Activated CD4-positive, alpha-beta T cell treated with anti-CD3 and anti-CD28 coated beads, Interleukin-2, amount 10 ng/mL, durations not matched to agents 7 days and 5 days (primary cell): ENCODE measurements at regions not wholly inside any gene's neighbourhood (a gene's known extent, or its start where the extent isn't known, plus 50 kb on each side); places are given as distances from the start of the nearest gene placed in this dataset.
"Not testable (repeated sequence)": the region's sequence is repeated elsewhere in the genome, so short reads cannot be mapped to it uniquely, and the experiment has no call there.

Experiments used
- CTCF ChIA-PET: fragments of 350-600 bp; sonication (Branson Sonifier 250); formaldehyde crosslinking; loops from one replicate; lab custom pipeline; 2021; ENCODE audit warnings: antibody characterized with exemption; lab: Charles Lee
- POLR2A ChIA-PET: fragments of 350-600 bp; sonication (Branson Sonifier 250); formaldehyde crosslinking; loops from one replicate; lab custom pipeline; 2021; ENCODE audit warnings: antibody characterized with exemption; lab: Charles Lee
- DNase-seq: peaks from one replicate; pipeline ENCODE4 v3.0.0-alpha.2; 2020
- H3K27ac Mint-ChIP-seq: one replicate; pipeline ENCODE4 v1.8.0; 2021; ENCODE audit warnings: mild to moderate bottlenecking, moderate library complexity, mixed read lengths
- H3K27me3 Mint-ChIP-seq: one replicate; pipeline ENCODE4 v1.8.0; 2021; ENCODE audit warnings: mixed read lengths
- H3K36me3 Mint-ChIP-seq: one replicate; pipeline ENCODE4 v1.8.0; 2021; ENCODE audit warnings: low read depth, mixed read lengths
- H3K4me1 Mint-ChIP-seq: one replicate; pipeline ENCODE4 v1.8.0; 2021; ENCODE audit warnings: mixed read lengths
- H3K4me3 Mint-ChIP-seq: one replicate; pipeline ENCODE4 v1.8.0; 2021; ENCODE audit warnings: mild to moderate bottlenecking, moderate library complexity, mixed read lengths
- H3K9me3 Mint-ChIP-seq: one replicate; pipeline ENCODE4 v1.8.0; 2021; ENCODE audit warnings: mixed read lengths

- H3K27ac Mint-ChIP-seq, result no peak overlapping the region
- no peak for DNase-seq
- no peaks in the 10 kb centered on the region for H3K36me3 Mint-ChIP-seq
- H3K4me1 Mint-ChIP-seq, result no peaks in the 10 kb centered on the region
- H3K9me3 Mint-ChIP-seq, result peaks cover 10% of the 10 kb centered on the region
- H3K4me3 Mint-ChIP-seq, result no peak overlapping the region
- ChIA-PET CTCF (no interaction called here), POLR2A (no interaction called here)
- H3K27me3 Mint-ChIP-seq, result no peaks in the 10 kb centered on the region
Measured at GRCh38 chr10:125259651-125260050, 99.3 kb upstream of the CTBP2 start.

GRCh38 chr10:125258676-125259075 is 98.3 kb upstream of the CTBP2 start:
- DNase-seq, result no peak
- Mint-ChIP-seq H3K36me3 (no peaks in the 10 kb centered on the region), H3K27me3 (no peaks in the 10 kb centered on the region), H3K27ac (no peak overlapping the region), H3K9me3 (peaks cover 10% of the 10 kb centered on the region), H3K4me3 (no peak overlapping the region), H3K4me1 (no peaks in the 10 kb centered on the region)
- ChIA-PET POLR2A (no interaction called here), CTCF (no interaction called here)

- no peak overlapping the region for H3K27ac Mint-ChIP-seq
- no peak overlapping the region for H3K4me3 Mint-ChIP-seq
- ChIA-PET CTCF (no interaction called here), POLR2A (no interaction called here)
- H3K27me3 Mint-ChIP-seq, result no peaks in the 10 kb centered on the region
- H3K4me1 Mint-ChIP-seq, result no peaks in the 10 kb centered on the region
- no peak for DNase-seq
- H3K36me3 Mint-ChIP-seq, result no peaks in the 10 kb centered on the region
- H3K9me3 Mint-ChIP-seq, result peaks cover 10% of the 10 kb centered on the region
Measured at GRCh38 chr10:125257521-125258108, 97.3 kb upstream of the CTBP2 start.

GRCh38 chr10:125256026-125256425 is 95.7 kb upstream of the CTBP2 start:
- CTCF ChIA-PET, result no interaction called here

GRCh38 chr10:125252937-125253336 is 92.6 kb upstream of the CTBP2 start:
- no peak overlapping the region for H3K4me3 Mint-ChIP-seq
- H3K36me3 Mint-ChIP-seq, result no peaks in the 10 kb centered on the region
- CTCF ChIA-PET, result no interaction called here

More at GRCh38 chr10:125256026-125256425, 95.7 kb upstream of the CTBP2 start:
- H3K4me3 Mint-ChIP-seq, result no peak overlapping the region
- POLR2A ChIA-PET, result no interaction called here
- H3K27ac Mint-ChIP-seq, result no peak overlapping the region
- H3K36me3 Mint-ChIP-seq, result no peaks in the 10 kb centered on the region
- no peaks in the 10 kb centered on the region for H3K27me3 Mint-ChIP-seq
- DNase-seq, result no peak
- peaks cover 17% of the 10 kb centered on the region for H3K9me3 Mint-ChIP-seq
- no peaks in the 10 kb centered on the region for H3K4me1 Mint-ChIP-seq

GRCh38 chr10:125250834-125251233 is 90.5 kb upstream of the CTBP2 start:
- H3K4me1 Mint-ChIP-seq, CTCF ChIA-PET, DNase-seq, H3K27ac Mint-ChIP-seq, H3K27me3 Mint-ChIP-seq, H3K36me3 Mint-ChIP-seq, POLR2A ChIA-PET, H3K4me3 Mint-ChIP-seq: not testable (repeated sequence)
- peaks cover 10% of the 10 kb centered on the region for H3K9me3 Mint-ChIP-seq

More at GRCh38 chr10:125252937-125253336, 92.6 kb upstream of the CTBP2 start:
- H3K27me3 Mint-ChIP-seq, result no peaks in the 10 kb centered on the region
- no peak for DNase-seq
- H3K4me1 Mint-ChIP-seq, result no peaks in the 10 kb centered on the region
- no peak overlapping the region for H3K27ac Mint-ChIP-seq
- POLR2A ChIA-PET, result no interaction called here
- H3K9me3 Mint-ChIP-seq, result peaks cover 12% of the 10 kb centered on the region

GRCh38 chr10:125249948-125250347 is 89.6 kb upstream of the CTBP2 start:
- POLR2A ChIA-PET, result no interaction called here
- CTCF ChIA-PET, result no interaction called here
- Mint-ChIP-seq H3K27me3 (no peaks in the 10 kb centered on the region), H3K4me3 (no peak overlapping the region), H3K36me3 (no peaks in the 10 kb centered on the region), H3K27ac (no peak overlapping the region), H3K4me1 (no peaks in the 10 kb centered on the region), H3K9me3 (peaks cover 8% of the 10 kb centered on the region)
- no peak for DNase-seq

GRCh38 chr10:125248489-125248888 is 88.1 kb upstream of the CTBP2 start:
- Mint-ChIP-seq H3K27me3 (no peaks in the 10 kb centered on the region), H3K4me1 (no peaks in the 10 kb centered on the region), H3K4me3 (no peak overlapping the region), H3K9me3 (peaks cover 8% of the 10 kb centered on the region), H3K36me3 (no peaks in the 10 kb centered on the region), H3K27ac (no peak overlapping the region)
- ChIA-PET POLR2A (no interaction called here), CTCF (no interaction called here)
- DNase-seq, result no peak

DNA sequence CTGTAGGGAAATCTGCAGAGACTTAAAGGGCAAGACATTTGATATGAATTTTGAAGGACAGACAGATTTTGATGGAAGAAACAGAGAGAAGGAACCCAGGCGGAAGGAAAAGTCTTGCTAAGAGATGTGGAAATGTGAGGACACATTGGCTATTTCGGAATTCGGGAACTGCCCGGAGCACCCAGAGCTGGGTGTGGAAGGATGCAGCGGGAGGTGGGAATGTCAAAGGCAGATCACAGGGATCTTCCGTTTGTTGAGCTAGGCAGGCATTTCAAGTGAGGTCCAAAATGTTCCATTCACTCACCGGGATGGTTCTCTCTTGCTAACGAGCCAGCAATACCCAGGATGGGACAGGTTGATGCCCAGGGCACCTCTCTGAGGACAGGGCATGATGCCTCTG is 87.2 kb upstream of the CTBP2 start:
- Mint-ChIP-seq H3K9me3 (peaks cover 8% of the 10 kb centered on the region), H3K27me3 (no peaks in the 10 kb centered on the region), H3K4me1 (no peaks in the 10 kb centered on the region), H3K4me3 (no peak overlapping the region), H3K27ac (no peak overlapping the region), H3K36me3 (no peaks in the 10 kb centered on the region)
- POLR2A ChIA-PET, result no interaction called here
- DNase-seq, result no peak
- CTCF ChIA-PET, result no interaction called here

DNA sequence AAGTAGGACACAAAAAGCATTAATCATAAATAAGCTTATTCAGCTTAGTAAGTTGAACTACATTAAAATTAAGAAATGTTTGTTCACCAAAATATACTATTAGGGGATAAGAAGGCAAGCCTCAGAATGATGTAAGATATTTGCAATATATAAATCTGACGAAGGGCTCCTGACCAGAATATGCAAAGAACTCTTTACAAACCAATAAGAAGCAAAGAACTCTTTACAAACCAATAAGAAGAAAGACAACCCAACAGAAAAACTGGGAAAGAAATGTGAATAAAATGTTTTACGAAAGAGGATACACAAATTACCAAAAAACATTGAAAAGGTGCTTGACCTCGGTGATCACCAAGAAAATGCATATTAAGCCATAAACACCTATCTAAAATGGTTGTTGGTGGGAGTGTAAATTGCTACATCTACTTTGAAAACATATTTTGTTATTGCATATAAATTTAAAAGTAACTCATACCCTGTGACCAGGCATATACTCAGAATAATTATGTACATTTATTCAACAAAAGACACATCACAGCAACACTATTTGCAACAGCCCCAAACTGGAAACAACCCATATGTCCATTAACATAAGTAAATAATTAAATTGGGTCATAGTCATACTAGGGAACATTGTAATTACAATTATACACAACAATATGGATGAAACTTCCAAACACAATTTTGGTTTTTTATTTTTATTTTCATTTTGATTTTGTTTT is 83.3 kb upstream of the CTBP2 start:
- peaks cover 4% of the 10 kb centered on the region for H3K9me3 Mint-ChIP-seq
- H3K27me3 Mint-ChIP-seq, result no peaks in the 10 kb centered on the region
- DNase-seq, result no peak
- no peaks in the 10 kb centered on the region for H3K36me3 Mint-ChIP-seq
- no peaks in the 10 kb centered on the region for H3K4me1 Mint-ChIP-seq
- POLR2A ChIA-PET, result no interaction called here
- no peak overlapping the region for H3K4me3 Mint-ChIP-seq
- CTCF ChIA-PET, result no interaction called here
- H3K27ac Mint-ChIP-seq, result no peak overlapping the region

- ChIA-PET POLR2A (no interaction called here), CTCF (no interaction called here)
- peaks cover 11% of the 10 kb centered on the region for H3K9me3 Mint-ChIP-seq
- no peaks in the 10 kb centered on the region for H3K27me3 Mint-ChIP-seq
- DNase-seq, result no peak
- no peaks in the 10 kb centered on the region for H3K36me3 Mint-ChIP-seq
- H3K4me3 Mint-ChIP-seq, result no peak overlapping the region
- no peak overlapping the region for H3K27ac Mint-ChIP-seq
- no peaks in the 10 kb centered on the region for H3K4me1 Mint-ChIP-seq
Measured at GRCh38 chr10:125238682-125239081, 78.3 kb upstream of the CTBP2 start.

DNA sequence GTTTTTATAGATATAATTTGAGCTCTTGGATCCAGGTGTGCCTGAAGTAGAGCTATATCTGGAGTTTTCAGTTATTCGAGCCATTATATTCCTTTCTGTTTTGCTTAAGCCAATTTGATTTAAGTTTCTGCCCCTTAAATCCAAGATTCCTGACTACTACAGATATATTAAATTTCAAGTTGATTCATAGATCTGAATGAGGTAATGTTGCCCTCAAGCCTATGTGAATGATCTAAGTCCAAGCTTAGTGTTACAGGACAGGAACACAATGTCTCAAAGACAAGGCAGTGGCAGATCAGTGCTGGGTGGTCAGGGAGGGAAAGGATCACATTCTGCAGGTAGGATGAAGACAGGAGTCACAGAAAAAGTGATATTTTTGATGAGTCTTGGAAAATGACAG is 75.7 kb upstream of the CTBP2 start:
- Mint-ChIP-seq H3K4me3 (no peak overlapping the region), H3K4me1 (no peaks in the 10 kb centered on the region), H3K27me3 (no peaks in the 10 kb centered on the region), H3K36me3 (no peaks in the 10 kb centered on the region), H3K27ac (no peak overlapping the region), H3K9me3 (peaks cover 11% of the 10 kb centered on the region)
- DNase-seq, result no peak
- ChIA-PET POLR2A (no interaction called here), CTCF (interaction anchor here (0.6 kb wide), 1 partner anchor 341 kb away, joined by 6 read pairs; no protein-coding TSS in a partner anchor)

DNA sequence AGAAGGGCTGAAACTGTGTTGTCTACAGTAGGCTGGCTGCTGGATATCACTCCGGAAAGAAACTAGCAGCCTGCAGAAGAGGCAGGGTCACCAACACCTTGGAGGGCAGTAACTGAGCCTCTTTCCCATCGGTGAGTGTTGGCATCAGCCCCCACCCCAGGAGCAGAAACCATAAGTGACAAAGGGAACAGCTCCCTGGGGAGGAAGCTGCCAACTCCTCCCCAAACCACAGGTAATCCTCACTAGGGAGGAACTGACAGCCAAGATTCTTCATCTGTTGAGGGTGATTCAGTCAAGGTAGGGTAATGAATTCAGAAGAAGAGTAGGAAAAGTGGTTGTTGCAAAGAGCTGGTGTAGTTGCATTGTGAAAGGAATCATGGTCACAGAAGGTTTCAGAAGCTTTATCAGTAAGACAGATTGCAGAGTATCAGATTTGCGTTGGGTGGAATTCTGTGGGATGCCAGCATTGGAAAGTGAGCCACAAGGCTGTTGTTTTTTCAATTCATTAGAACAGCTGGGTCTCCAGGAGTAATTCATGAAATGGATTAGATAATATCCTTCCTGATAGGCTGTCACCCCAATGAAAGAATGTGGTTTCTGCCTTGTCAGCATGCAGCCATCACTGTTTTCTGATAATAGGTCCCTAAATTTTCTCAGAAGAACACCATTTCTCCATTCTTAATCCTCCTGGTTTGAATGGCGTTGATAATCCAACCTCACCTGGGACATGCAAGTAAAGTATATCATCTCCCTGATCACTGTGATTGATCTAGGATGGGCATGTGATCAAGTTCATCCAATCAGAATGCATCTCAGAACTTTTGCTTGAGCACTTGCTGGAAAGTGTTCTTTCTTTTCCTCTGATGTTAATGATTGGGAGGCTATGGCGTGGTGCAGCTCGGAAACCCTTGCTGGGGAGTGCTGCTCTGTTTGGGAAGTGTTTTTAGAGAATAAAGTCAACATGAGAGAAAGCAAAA is 75.0 kb upstream of the CTBP2 start:
- no peak overlapping the region for H3K4me3 Mint-ChIP-seq
- POLR2A ChIA-PET, result no interaction called here
- H3K36me3 Mint-ChIP-seq, result no peaks in the 10 kb centered on the region
- no peaks in the 10 kb centered on the region for H3K27me3 Mint-ChIP-seq
- no peaks in the 10 kb centered on the region for H3K4me1 Mint-ChIP-seq
- CTCF ChIA-PET, result no interaction called here
- H3K27ac Mint-ChIP-seq, result no peak overlapping the region
- H3K9me3 Mint-ChIP-seq, result peaks cover 11% of the 10 kb centered on the region
- no peak for DNase-seq
